OCI-LY1 (cell line): ENCODE measurements at regions not wholly inside any gene's neighbourhood (a gene's known extent, or its start where the extent isn't known, plus 50 kb on each side); places are given as distances from the start of the nearest gene placed in this dataset.

Experiments
- H2AFZ ChIP-seq: fragments of 200-600 bp; sonication (generic), shearing (Covaris generic); 2 replicates; pipeline ENCODE4 v1.6.0; 2014; ENCODE audit warnings: antibody characterized with exemption, mild to moderate bottlenecking, low read length
- H3F3A ChIP-seq: fragments of 200-600 bp; sonication (generic), shearing (Covaris generic); 2 replicates; pipeline ENCODE4 v1.6.0; 2014; ENCODE audit warnings: mild to moderate bottlenecking, antibody characterized with exemption, low read length, moderate library complexity; ENCODE audit not compliant: insufficient read depth
- H3K27ac ChIP-seq: fragments of 200-600 bp; sonication (generic); 2 replicates; pipeline ENCODE4 v1.5.1; 2014; ENCODE audit warnings: low read length, mixed run types, mild to moderate bottlenecking, low read depth; ENCODE audit not compliant: poor library complexity, severe bottlenecking
- H3K27me3 ChIP-seq: fragments of 200-600 bp; sonication (generic); 2 replicates; pipeline ENCODE4 v1.6.0; 2014; ENCODE audit warnings: antibody characterized with exemption, mild to moderate bottlenecking, low read length, moderate library complexity; ENCODE audit not compliant: insufficient read depth
- H3K36me3 ChIP-seq: fragments of 200-600 bp; sonication (generic); 2 replicates; pipeline ENCODE4 v1.6.1; 2014; ENCODE audit warnings: mild to moderate bottlenecking, antibody characterized with exemption, low read length, moderate library complexity, mixed read lengths; ENCODE audit not compliant: insufficient read depth
- H3K4me1 ChIP-seq: fragments of 200-600 bp; sonication (generic); 2 replicates; pipeline ENCODE4 v1.5.1; 2014; ENCODE audit warnings: mild to moderate bottlenecking, low read length, moderate library complexity; ENCODE audit not compliant: insufficient read depth, severe bottlenecking
- H3K4me2 ChIP-seq: fragments of 200-600 bp; sonication (generic), shearing (Covaris generic); 2 replicates; pipeline ENCODE4 v1.6.1; 2014; ENCODE audit warnings: low read length
- H3K4me3 ChIP-seq: fragments of 200-600 bp; sonication (generic); 2 replicates; pipeline ENCODE4 v1.5.1; 2014; ENCODE audit warnings: low read length, low read depth, mild to moderate bottlenecking, mixed read lengths; ENCODE audit not compliant: poor library complexity, severe bottlenecking
- H3K79me2 ChIP-seq: fragments of 200-600 bp; shearing (Covaris generic); 2 replicates; pipeline ENCODE4 v1.6.1; 2016; ENCODE audit warnings: mixed run types, low read length, mixed read lengths; ENCODE audit not compliant: insufficient read depth
- H3K9ac ChIP-seq: fragments of 200-600 bp; sonication (generic), shearing (Covaris generic); 2 replicates; pipeline ENCODE4 v1.6.1; 2014; ENCODE audit warnings: mild to moderate bottlenecking, low read length, mixed read lengths
- H3K9me2 ChIP-seq: fragments of 200-600 bp; sonication (generic), shearing (Covaris generic); 2 replicates; pipeline ENCODE4 v1.6.1; 2014; ENCODE audit warnings: low read depth, mild to moderate bottlenecking, low read length, mixed read lengths
- H3K9me3 ChIP-seq: fragments of 200-600 bp; shearing (Covaris generic); 2 replicates; pipeline ENCODE4 v1.6.1; 2014; ENCODE audit warnings: low read length, mixed read lengths
- H4K20me1 ChIP-seq: fragments of 200-600 bp; sonication (generic), shearing (Covaris generic); 2 replicates; pipeline ENCODE4 v1.6.0; 2016; ENCODE audit warnings: mild to moderate bottlenecking, low read length; ENCODE audit not compliant: insufficient read depth
- EZH2 ChIP-seq: fragments of 200-600 bp; sonication (generic), shearing (Covaris generic); IDR thresholded peaks from 2 replicates; pipeline ENCODE4 v1.8.0; 2017; ENCODE audit warnings: borderline replicate concordance, mixed run types, mild to moderate bottlenecking, antibody characterized with exemption, low read length, moderate library complexity, mixed read lengths
- TF ChIP-seq, protein P1 (sequence below): fragments of 200-600 bp; sonication (generic), shearing (Covaris generic); IDR thresholded peaks from 2 replicates; pipeline ENCODE4 v1.5.1; 2017; ENCODE audit warnings: mild to moderate bottlenecking, antibody characterized with exemption, low read length, moderate library complexity, mixed read lengths

DNA sequence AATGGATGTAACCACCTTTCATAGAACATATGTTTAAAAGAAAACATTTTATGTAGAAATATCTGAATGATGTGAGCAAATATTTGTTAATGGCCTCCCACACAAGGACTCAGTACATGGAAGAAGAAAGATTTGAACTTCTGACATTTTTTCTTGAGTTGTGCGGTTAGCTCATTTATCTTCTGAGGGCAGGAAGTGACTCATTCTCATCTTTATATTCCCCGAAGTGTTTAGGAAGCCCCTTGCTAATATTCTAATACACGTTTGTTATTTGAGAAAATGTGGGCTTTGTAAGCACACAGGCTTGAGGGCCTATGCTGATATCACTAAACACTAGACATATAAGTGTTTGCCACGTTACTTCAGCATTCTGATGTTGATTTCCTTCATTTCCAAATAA lies 392.5 kb upstream of the PTBP2 start:
- Histone ChIP-seq H3F3A (no peaks in the 10 kb centered on the region), H2AFZ (no peak overlapping the region), H3K27ac (no peak overlapping the region), H3K9me2 (no peaks in the 10 kb centered on the region), H3K9ac (no peak overlapping the region), H3K4me1 (no peaks in the 10 kb centered on the region), H3K36me3 (no peaks in the 10 kb centered on the region), H3K79me2 (no peaks in the 10 kb centered on the region), H3K9me3 (no peaks in the 10 kb centered on the region), H3K4me2 (no peak overlapping the region), H4K20me1 (no peaks in the 10 kb centered on the region), H3K4me3 (no peak overlapping the region), H3K27me3 (no peaks in the 10 kb centered on the region)
- TF ChIP-seq EZH2, result no peak
- TF ChIP-seq, protein P1, sequence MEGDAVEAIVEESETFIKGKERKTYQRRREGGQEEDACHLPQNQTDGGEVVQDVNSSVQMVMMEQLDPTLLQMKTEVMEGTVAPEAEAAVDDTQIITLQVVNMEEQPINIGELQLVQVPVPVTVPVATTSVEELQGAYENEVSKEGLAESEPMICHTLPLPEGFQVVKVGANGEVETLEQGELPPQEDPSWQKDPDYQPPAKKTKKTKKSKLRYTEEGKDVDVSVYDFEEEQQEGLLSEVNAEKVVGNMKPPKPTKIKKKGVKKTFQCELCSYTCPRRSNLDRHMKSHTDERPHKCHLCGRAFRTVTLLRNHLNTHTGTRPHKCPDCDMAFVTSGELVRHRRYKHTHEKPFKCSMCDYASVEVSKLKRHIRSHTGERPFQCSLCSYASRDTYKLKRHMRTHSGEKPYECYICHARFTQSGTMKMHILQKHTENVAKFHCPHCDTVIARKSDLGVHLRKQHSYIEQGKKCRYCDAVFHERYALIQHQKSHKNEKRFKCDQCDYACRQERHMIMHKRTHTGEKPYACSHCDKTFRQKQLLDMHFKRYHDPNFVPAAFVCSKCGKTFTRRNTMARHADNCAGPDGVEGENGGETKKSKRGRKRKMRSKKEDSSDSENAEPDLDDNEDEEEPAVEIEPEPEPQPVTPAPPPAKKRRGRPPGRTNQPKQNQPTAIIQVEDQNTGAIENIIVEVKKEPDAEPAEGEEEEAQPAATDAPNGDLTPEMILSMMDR, result no peak

DNA sequence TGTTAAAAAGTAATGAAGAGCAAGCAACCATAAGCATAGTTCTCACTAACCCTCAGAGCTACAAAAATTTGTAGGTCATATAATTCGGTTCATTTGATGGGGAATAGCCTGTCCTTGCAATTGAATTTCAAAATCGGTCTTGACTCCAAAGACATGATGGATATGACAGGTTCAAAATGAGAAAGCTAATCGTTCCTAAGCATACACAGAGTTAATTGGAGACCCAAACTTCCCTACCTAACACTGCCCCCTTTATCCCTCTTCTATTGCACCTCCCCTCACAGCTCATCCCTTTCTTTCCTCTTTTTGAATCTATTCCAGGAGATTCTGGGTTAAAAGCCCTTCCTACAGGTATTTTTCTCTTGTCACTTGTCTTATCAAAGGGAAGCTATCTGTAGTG lies 390.0 kb upstream of the PTBP2 start:
- H3K9me3 ChIP-seq, result no peaks in the 10 kb centered on the region
- no peak overlapping the region for H3K9ac ChIP-seq
- no peak overlapping the region for H3K27ac ChIP-seq
- H3F3A ChIP-seq, result no peaks in the 10 kb centered on the region
- H3K4me3 ChIP-seq, result no peak overlapping the region
- H2AFZ ChIP-seq, result no peak overlapping the region
- H3K27me3 ChIP-seq, result no peaks in the 10 kb centered on the region
- H4K20me1 ChIP-seq, result no peaks in the 10 kb centered on the region
- H3K9me2 ChIP-seq, result no peaks in the 10 kb centered on the region
- H3K4me1 ChIP-seq, result no peaks in the 10 kb centered on the region
- no peaks in the 10 kb centered on the region for H3K36me3 ChIP-seq
- no peak overlapping the region for H3K4me2 ChIP-seq
- H3K79me2 ChIP-seq, result no peaks in the 10 kb centered on the region
- no peak for TF ChIP-seq EZH2
- TF ChIP-seq, protein P1, result no peak

DNA sequence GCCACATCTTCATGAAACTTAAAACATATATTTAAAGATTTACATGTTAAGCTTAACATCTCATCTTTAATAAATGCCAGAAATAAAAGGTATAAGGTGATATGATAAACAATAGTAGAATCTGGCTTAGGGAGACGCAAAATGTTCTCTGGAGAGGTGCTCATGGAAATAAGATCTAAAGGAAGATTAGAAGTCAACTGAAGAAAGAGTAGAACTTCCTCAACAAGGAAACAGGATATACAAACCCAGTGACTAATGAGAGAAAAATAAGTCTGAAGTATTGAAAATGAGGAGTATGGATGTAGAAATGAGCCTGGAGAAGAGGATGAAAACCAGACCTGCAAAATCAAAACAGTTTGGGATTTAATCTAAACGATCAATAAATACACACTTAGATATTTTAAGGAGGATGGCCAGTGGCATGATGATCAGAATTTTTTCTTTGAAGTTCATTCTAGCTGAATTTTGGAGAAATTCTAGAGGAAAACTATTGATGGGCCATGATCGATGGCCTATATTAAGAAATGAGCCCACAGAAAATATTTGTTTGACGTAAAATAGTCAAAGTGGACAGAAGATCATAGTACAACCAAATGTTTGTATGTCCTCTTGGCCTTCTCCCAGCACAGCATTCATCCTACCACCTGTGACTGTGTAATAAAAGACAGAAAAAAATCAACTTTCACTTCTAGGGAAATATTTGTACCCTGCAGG lies 387.9 kb upstream of the PTBP2 start:
- Histone ChIP-seq H3K4me2 (no peak overlapping the region), H4K20me1 (no peaks in the 10 kb centered on the region), H3K9me2 (no peaks in the 10 kb centered on the region), H2AFZ (no peak overlapping the region), H3K4me1 (no peaks in the 10 kb centered on the region), H3K36me3 (no peaks in the 10 kb centered on the region), H3K9me3 (no peaks in the 10 kb centered on the region), H3K9ac (no peak overlapping the region), H3K27me3 (no peaks in the 10 kb centered on the region), H3K27ac (no peak overlapping the region), H3K4me3 (no peak overlapping the region), H3F3A (no peaks in the 10 kb centered on the region), H3K79me2 (no peaks in the 10 kb centered on the region)
- TF ChIP-seq EZH2, result no peak
- TF ChIP-seq, protein P1, result no peak
